Trophoblast cell (in vitro differentiated cells and primary cell): ENCODE measurements at regions not wholly inside any gene's neighbourhood (a gene's known extent, or its start where the extent isn't known, plus 50 kb on each side); places are given as distances from the start of the nearest gene placed in this dataset.

Source experiments
- DNase-seq, 2 donors: peaks; one replicate each; pipeline ENCODE4 v3.0.0-alpha.2; 2016
- H2AFZ ChIP-seq: 2 replicates; pipeline ENCODE4 v1.6.1; 2013; ENCODE audit warnings: low read length, moderate library complexity, mild to moderate bottlenecking; ENCODE audit not compliant: insufficient read depth, poor library complexity
- H2AK5ac ChIP-seq: 2 replicates; pipeline ENCODE4 v1.6.1; 2013; ENCODE audit warnings: mild to moderate bottlenecking, low read length
- H2BK120ac ChIP-seq: 2 replicates; pipeline ENCODE4 v1.6.1; 2013; ENCODE audit warnings: low read length, mild to moderate bottlenecking, moderate library complexity; ENCODE audit not compliant: insufficient read depth, poor library complexity
- H2BK12ac ChIP-seq: 2 replicates; pipeline ENCODE4 v1.6.1; 2013; ENCODE audit warnings: mild to moderate bottlenecking, low read length, moderate library complexity
- H2BK5ac ChIP-seq: 2 replicates; pipeline ENCODE4 v1.6.1; 2013; ENCODE audit warnings: low read length, low read depth, moderate library complexity, mild to moderate bottlenecking; ENCODE audit not compliant: poor library complexity
- H3K14ac ChIP-seq: 2 replicates; pipeline ENCODE4 v1.6.1; 2013; ENCODE audit warnings: mild to moderate bottlenecking, low read length
- H3K18ac ChIP-seq: 2 replicates; pipeline ENCODE4 v1.6.1; 2013; ENCODE audit warnings: mild to moderate bottlenecking, low read length
- H3K23ac ChIP-seq: 2 replicates; pipeline ENCODE4 v1.6.1; 2013; ENCODE audit warnings: low read length
- H3K27ac ChIP-seq: 2 replicates; pipeline ENCODE4 v1.5.1; 2013; ENCODE audit warnings: low read depth, mild to moderate bottlenecking, inconsistent platforms, low read length, moderate library complexity
- H3K27me3 ChIP-seq: 2 replicates; pipeline ENCODE4 v1.6.1; 2013; ENCODE audit warnings: inconsistent platforms, mild to moderate bottlenecking, low read length, moderate library complexity; ENCODE audit not compliant: insufficient read depth
- H3K36me3 ChIP-seq, 2 experiments: 1 replicate in 1 of 2; 2 replicates in 1 of 2; pipeline ENCODE4 v1.6.1; 2013; ENCODE audit warnings: low read length in 2 of 2, mild to moderate bottlenecking in 2 of 2, moderate library complexity in 1 of 2; ENCODE audit not compliant: insufficient read depth in 2 of 2, control insufficient read depth in 1 of 2
- H3K4ac ChIP-seq: 2 replicates; pipeline ENCODE4 v1.6.1; 2013; ENCODE audit warnings: low read depth, mild to moderate bottlenecking, low read length, moderate library complexity
- H3K4me1 ChIP-seq, 2 experiments: 1 replicate in 1 of 2; 2 replicates in 1 of 2; pipeline ENCODE4 v1.6.1; 2013; ENCODE audit warnings: low read length in 2 of 2, mild to moderate bottlenecking in 2 of 2, moderate library complexity in 1 of 2; ENCODE audit not compliant: insufficient read depth in 2 of 2, control insufficient read depth in 1 of 2
- H3K4me2 ChIP-seq: 2 replicates; pipeline ENCODE4 v1.6.1; 2013; ENCODE audit warnings: inconsistent platforms, mild to moderate bottlenecking, low read length, moderate library complexity
- H3K4me3 ChIP-seq: 2 replicates; pipeline ENCODE4 v1.5.1; 2013; ENCODE audit warnings: mild to moderate bottlenecking, low read depth, low read length, inconsistent platforms
- H3K79me1 ChIP-seq: one replicate; pipeline ENCODE4 v1.6.1; 2013; ENCODE audit warnings: low read length
- H3K79me2 ChIP-seq: 2 replicates; pipeline ENCODE4 v1.6.1; 2013; ENCODE audit warnings: low read length, mild to moderate bottlenecking; ENCODE audit not compliant: control insufficient read depth, insufficient read depth, poor library complexity
- H3K9ac ChIP-seq: 2 replicates; pipeline ENCODE4 v1.6.1; 2013; ENCODE audit warnings: mild to moderate bottlenecking, low read length
- H3K9me3 ChIP-seq: 2 replicates; pipeline ENCODE4 v1.6.1; 2013; ENCODE audit warnings: low read depth, mild to moderate bottlenecking, control low read depth, inconsistent platforms, low read length; ENCODE audit not compliant: insufficient read depth
- H4K12ac ChIP-seq: 2 replicates; pipeline ENCODE4 v1.6.1; 2013; ENCODE audit warnings: low read depth, mild to moderate bottlenecking, low read length, moderate library complexity
- H4K8ac ChIP-seq: 2 replicates; pipeline ENCODE4 v1.6.1; 2013; ENCODE audit warnings: low read depth, mild to moderate bottlenecking, low read length, moderate library complexity
- H4K91ac ChIP-seq: one replicate; pipeline ENCODE4 v1.6.1; 2013; ENCODE audit warnings: low read depth, mild to moderate bottlenecking, low read length, moderate library complexity
- WGBS: extraction: QIAGEN DNeasy Blood & Tissue Kit; methylation state at CpG from one replicate; pipeline ENCODE4 v1.1.7; 2013; ENCODE audit warnings: missing lambda C conversion rate; ENCODE audit not compliant: insufficient read length, insufficient coverage; ENCODE audit errors: extremely low coverage; 5-methylcytosine and 5-hydroxymethylcytosine counted together

- H4K8ac ChIP-seq, result no peak overlapping the region
- WGBS, result no CpG with 5 or more reads among the region's 9 CpGs
These were observed 289.4 kb upstream of the TLE3 start for GRCh38 chr15:70387081-70387480.

GRCh38 chr15:70385711-70386110, 288.0 kb upstream of the TLE3 start:
- WGBS, result no CpG with 5 or more reads among the region's 8 CpGs
- no peak overlapping the region for H2AFZ ChIP-seq
- H4K12ac ChIP-seq, result no peak overlapping the region
- no peak overlapping the region for H2BK120ac ChIP-seq
- H3K79me1 ChIP-seq, result no peaks in the 10 kb centered on the region
- no peak overlapping the region for H3K27ac ChIP-seq
- no peaks in the 10 kb centered on the region for H3K36me3 ChIP-seq
- no peak overlapping the region for H3K18ac ChIP-seq
- H4K8ac ChIP-seq, result no peak overlapping the region
- no peak for DNase-seq
- no peak overlapping the region for H3K14ac ChIP-seq
- H2AK5ac ChIP-seq, result no peak overlapping the region
- H2BK12ac ChIP-seq, result no peak overlapping the region
- H3K23ac ChIP-seq, result no peak overlapping the region
- H3K4me2 ChIP-seq, result no peak overlapping the region
- peaks cover 6 to 8% of the 10 kb centered on the region in 2 experiments for H3K4me1 ChIP-seq
- H2BK5ac ChIP-seq, result no peak overlapping the region
- H3K9ac ChIP-seq, result no peak overlapping the region
- no peak overlapping the region for H4K91ac ChIP-seq
- peaks cover 3% of the 10 kb centered on the region for H3K9me3 ChIP-seq
- no peak overlapping the region for H3K4me3 ChIP-seq
- H3K4ac ChIP-seq, result no peak overlapping the region
- H3K27me3 ChIP-seq, result no peaks in the 10 kb centered on the region
- no peaks in the 10 kb centered on the region for H3K79me2 ChIP-seq

More at GRCh38 chr15:70387081-70387480, 289.4 kb upstream of the TLE3 start:
- no peak overlapping the region for H3K4me3 ChIP-seq
- peak in 1 of 2 donors; percentile 33 for DNase-seq
- H3K4me1 ChIP-seq, result peaks cover 6 to 8% of the 10 kb centered on the region in 2 experiments
- H2AFZ ChIP-seq, result no peak overlapping the region
- H3K9me3 ChIP-seq, result no peaks in the 10 kb centered on the region
- no peak overlapping the region for H3K4me2 ChIP-seq
- no peak overlapping the region for H2BK12ac ChIP-seq
- no peaks in the 10 kb centered on the region for H3K27me3 ChIP-seq
- no peaks in the 10 kb centered on the region for H3K79me1 ChIP-seq
- H3K23ac ChIP-seq, result no peak overlapping the region
- no peak overlapping the region for H3K14ac ChIP-seq
- no peaks in the 10 kb centered on the region for H3K36me3 ChIP-seq
- H3K79me2 ChIP-seq, result no peaks in the 10 kb centered on the region
- H2BK5ac ChIP-seq, result no peak overlapping the region
- no peak overlapping the region for H3K4ac ChIP-seq
- no peak overlapping the region for H3K18ac ChIP-seq
- H2BK120ac ChIP-seq, result no peak overlapping the region
- H2AK5ac ChIP-seq, result no peak overlapping the region
- H3K9ac ChIP-seq, result no peak overlapping the region
- H4K91ac ChIP-seq, result no peak overlapping the region
- H4K12ac ChIP-seq, result no peak overlapping the region
- no peak overlapping the region for H3K27ac ChIP-seq

- H3K4me1 ChIP-seq, result peaks cover 6 to 8% of the 10 kb centered on the region in 2 experiments
- H3K9ac ChIP-seq, result no peak overlapping the region
- no peak for DNase-seq
- H2BK120ac ChIP-seq, result no peak overlapping the region
- no peak overlapping the region for H3K27ac ChIP-seq
- H4K8ac ChIP-seq, result no peak overlapping the region
- no peaks in the 10 kb centered on the region for H3K79me1 ChIP-seq
- no peak overlapping the region for H3K14ac ChIP-seq
- H3K27me3 ChIP-seq, result no peaks in the 10 kb centered on the region
- H2AFZ ChIP-seq, result no peak overlapping the region
- H3K4ac ChIP-seq, result no peak overlapping the region
- no peak overlapping the region for H3K18ac ChIP-seq
- peaks cover 3% of the 10 kb centered on the region for H3K9me3 ChIP-seq
- WGBS, result no CpG with 5 or more reads among the region's 6 CpGs
- H4K91ac ChIP-seq, result no peak overlapping the region
- H3K79me2 ChIP-seq, result no peaks in the 10 kb centered on the region
- no peak overlapping the region for H2AK5ac ChIP-seq
- H3K4me2 ChIP-seq, result no peak overlapping the region
- H2BK5ac ChIP-seq, result no peak overlapping the region
- H2BK12ac ChIP-seq, result no peak overlapping the region
- no peaks in the 10 kb centered on the region for H3K36me3 ChIP-seq
- no peak overlapping the region for H4K12ac ChIP-seq
- H3K4me3 ChIP-seq, result no peak overlapping the region
- no peak overlapping the region for H3K23ac ChIP-seq
These were observed 287.3 kb upstream of the TLE3 start for GRCh38 chr15:70385052-70385451.

- no peaks in the 10 kb centered on the region for H3K27me3 ChIP-seq
- H3K79me2 ChIP-seq, result no peaks in the 10 kb centered on the region
- H3K4me3 ChIP-seq, result no peak overlapping the region
- no peak overlapping the region for H4K91ac ChIP-seq
- WGBS, result no CpG with 5 or more reads among the region's 8 CpGs
- H3K79me1 ChIP-seq, result no peaks in the 10 kb centered on the region
- H2BK5ac ChIP-seq, result no peak overlapping the region
- no peak overlapping the region for H3K4ac ChIP-seq
- H3K4me1 ChIP-seq, result peaks cover 6 to 8% of the 10 kb centered on the region in 2 experiments
- H3K27ac ChIP-seq, result no peak overlapping the region
- no peak overlapping the region for H3K4me2 ChIP-seq
- peaks cover 3% of the 10 kb centered on the region for H3K9me3 ChIP-seq
- H3K14ac ChIP-seq, result no peak overlapping the region
- no peak overlapping the region for H2AFZ ChIP-seq
- no peak for DNase-seq
- no peaks in the 10 kb centered on the region for H3K36me3 ChIP-seq
- H4K12ac ChIP-seq, result no peak overlapping the region
- H2AK5ac ChIP-seq, result no peak overlapping the region
- no peak overlapping the region for H3K9ac ChIP-seq
- H4K8ac ChIP-seq, result no peak overlapping the region
- H3K18ac ChIP-seq, result no peak overlapping the region
- no peak overlapping the region for H2BK12ac ChIP-seq
- no peak overlapping the region for H3K23ac ChIP-seq
- no peak overlapping the region for H2BK120ac ChIP-seq
These were observed 286.1 kb upstream of the TLE3 start for GRCh38 chr15:70383856-70384255.
